Prostate gland (tissue), 2 donors: ENCODE measurements at regions not wholly inside any gene's neighbourhood (a gene's known extent, or its start where the extent isn't known, plus 50 kb on each side); places are given as distances from the start of the nearest gene placed in this dataset.

Experiments used
- POLR2A ChIP-seq: fragments of 450-650 bp; IDR thresholded peaks from one replicate; pipeline ENCODE4 v1.6.1; 2016; ENCODE audit warnings: antibody characterized with exemption, mild to moderate bottlenecking
- POLR2AphosphoS5 ChIP-seq: sonication (generic); formaldehyde crosslinking; IDR thresholded peaks from one replicate; pipeline ENCODE4 v1.6.1; 2017; ENCODE audit warnings: antibody characterized with exemption
- TF ChIP-seq, protein P1 (sequence below), 4 experiments: fragments of 200-600 bp in 2 of 4; fragments of 450-650 bp in 2 of 4; sonication (generic) in 2 of 4; IDR thresholded peaks; 1 replicate in 3 of 4; 2 replicates in 1 of 4; pipeline ENCODE4 v1.5.1; 2016 to 2019; ENCODE audit warnings: antibody characterized with exemption in 4 of 4, mild to moderate bottlenecking in 2 of 4, moderate library complexity in 2 of 4

DNA sequence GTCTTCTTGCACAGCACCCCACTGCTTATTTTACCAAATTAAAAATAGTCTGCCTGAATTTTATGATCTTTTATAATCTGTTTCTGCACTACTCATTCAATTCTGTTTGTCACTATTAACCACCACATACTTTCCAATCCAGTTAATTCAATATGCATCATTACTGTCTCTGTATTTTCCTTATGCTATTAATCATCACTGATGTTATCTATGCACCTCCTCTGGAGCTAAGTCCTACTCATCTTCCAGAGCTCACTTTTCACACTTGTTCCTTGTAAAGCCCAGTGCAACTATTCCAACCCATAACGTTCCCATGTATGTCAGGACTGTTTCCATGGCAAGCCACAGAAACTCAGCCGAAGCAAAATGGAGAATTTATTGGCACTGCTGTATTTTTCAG is 713.6 kb downstream of the PLCL1 start:
- TF ChIP-seq, protein P1, sequence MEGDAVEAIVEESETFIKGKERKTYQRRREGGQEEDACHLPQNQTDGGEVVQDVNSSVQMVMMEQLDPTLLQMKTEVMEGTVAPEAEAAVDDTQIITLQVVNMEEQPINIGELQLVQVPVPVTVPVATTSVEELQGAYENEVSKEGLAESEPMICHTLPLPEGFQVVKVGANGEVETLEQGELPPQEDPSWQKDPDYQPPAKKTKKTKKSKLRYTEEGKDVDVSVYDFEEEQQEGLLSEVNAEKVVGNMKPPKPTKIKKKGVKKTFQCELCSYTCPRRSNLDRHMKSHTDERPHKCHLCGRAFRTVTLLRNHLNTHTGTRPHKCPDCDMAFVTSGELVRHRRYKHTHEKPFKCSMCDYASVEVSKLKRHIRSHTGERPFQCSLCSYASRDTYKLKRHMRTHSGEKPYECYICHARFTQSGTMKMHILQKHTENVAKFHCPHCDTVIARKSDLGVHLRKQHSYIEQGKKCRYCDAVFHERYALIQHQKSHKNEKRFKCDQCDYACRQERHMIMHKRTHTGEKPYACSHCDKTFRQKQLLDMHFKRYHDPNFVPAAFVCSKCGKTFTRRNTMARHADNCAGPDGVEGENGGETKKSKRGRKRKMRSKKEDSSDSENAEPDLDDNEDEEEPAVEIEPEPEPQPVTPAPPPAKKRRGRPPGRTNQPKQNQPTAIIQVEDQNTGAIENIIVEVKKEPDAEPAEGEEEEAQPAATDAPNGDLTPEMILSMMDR (IDR thresholded peaks at IDR 0.05): no peak
- TF ChIP-seq POLR2AphosphoS5 (no peak), POLR2A (no peak)
